ENCODE measurements at regions not wholly inside any gene's neighbourhood (a gene's known extent, or its start where the extent isn't known, plus 50 kb on each side); places are given as distances from the start of the nearest gene placed in this dataset.

DNA sequence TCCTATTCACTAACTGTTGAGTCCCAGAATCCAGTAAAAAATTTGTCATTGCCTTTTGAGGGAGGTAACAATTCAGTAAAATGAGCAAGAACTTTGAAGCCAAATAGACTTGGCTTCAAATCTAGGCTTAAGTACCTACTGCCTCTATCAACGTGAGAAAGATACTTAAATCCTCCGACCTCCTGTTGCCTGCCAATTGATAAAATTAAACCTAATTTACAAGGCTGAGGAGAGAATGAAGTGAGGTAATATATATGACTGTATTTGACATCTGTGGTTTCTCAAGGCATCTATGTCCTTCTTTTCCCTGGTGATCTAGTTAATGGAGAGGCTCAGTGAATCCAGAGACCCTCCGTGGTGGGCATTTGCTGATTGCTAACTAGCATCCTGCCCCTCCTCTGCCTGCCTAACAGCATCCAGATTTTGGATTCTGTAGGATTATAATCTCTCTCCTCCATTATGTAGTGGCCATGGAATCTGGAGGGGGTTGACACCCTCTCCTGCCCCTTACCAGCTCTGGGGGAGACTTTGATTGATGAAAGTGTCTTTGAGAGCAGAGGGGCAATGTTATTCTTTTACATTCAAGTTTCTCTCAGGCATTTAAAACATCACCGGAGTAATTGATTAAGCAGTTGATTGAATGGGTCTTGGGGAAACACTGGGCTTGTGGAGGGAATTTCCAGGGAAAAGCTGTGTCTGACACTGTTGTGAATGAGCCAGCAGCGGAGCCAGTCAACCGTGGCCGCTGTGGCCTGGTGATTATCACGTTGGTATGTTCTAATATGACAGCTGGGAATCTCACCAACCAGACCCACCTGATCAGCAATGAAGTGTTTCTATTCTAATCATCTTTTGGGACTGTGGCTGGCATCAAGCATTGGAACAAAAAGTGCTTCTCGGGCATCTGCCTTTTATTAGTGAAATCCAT, 140.7 kb upstream of the FAM78B start:
- no peak for TF ChIP-seq POLR2A (IDR thresholded peaks at IDR 0.05)
- TF ChIP-seq, protein P1, sequence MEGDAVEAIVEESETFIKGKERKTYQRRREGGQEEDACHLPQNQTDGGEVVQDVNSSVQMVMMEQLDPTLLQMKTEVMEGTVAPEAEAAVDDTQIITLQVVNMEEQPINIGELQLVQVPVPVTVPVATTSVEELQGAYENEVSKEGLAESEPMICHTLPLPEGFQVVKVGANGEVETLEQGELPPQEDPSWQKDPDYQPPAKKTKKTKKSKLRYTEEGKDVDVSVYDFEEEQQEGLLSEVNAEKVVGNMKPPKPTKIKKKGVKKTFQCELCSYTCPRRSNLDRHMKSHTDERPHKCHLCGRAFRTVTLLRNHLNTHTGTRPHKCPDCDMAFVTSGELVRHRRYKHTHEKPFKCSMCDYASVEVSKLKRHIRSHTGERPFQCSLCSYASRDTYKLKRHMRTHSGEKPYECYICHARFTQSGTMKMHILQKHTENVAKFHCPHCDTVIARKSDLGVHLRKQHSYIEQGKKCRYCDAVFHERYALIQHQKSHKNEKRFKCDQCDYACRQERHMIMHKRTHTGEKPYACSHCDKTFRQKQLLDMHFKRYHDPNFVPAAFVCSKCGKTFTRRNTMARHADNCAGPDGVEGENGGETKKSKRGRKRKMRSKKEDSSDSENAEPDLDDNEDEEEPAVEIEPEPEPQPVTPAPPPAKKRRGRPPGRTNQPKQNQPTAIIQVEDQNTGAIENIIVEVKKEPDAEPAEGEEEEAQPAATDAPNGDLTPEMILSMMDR (IDR thresholded peaks at IDR 0.05) = no peak
